Neural progenitor cell (in vitro differentiated cells): ENCODE measurements at regions not wholly inside any gene's neighbourhood (a gene's known extent, or its start where the extent isn't known, plus 50 kb on each side); places are given as distances from the start of the nearest gene placed in this dataset.
A peak's percentile ranks its signal among the peaks of the same experiment; 100 is the strongest.

Experiments
- DNase-seq: peaks from one replicate; pipeline ENCODE4 v3.0.0-alpha.2; 2016; ENCODE audit warnings: low spot score
- H2AFZ ChIP-seq: fragments of 200-600 bp; sonication (generic); replicated peaks from 2 replicates; pipeline ENCODE4 v1.6.1; 2016; ENCODE audit warnings: antibody characterized with exemption
- H3F3A ChIP-seq: fragments of 200-600 bp; sonication (generic); 2 replicates; pipeline ENCODE4 v1.6.1; 2016; ENCODE audit warnings: antibody characterized with exemption, low read depth
- H3K27ac ChIP-seq: fragments of 200-600 bp; sonication (generic); 2 replicates; pipeline ENCODE4 v1.5.1; 2016; ENCODE audit warnings: mild to moderate bottlenecking
- H3K27me3 ChIP-seq: fragments of 200-600 bp; sonication (generic); 2 replicates; pipeline ENCODE4 v1.6.1; 2016; ENCODE audit warnings: mild to moderate bottlenecking, moderate library complexity
- H3K36me3 ChIP-seq: fragments of 200-600 bp; sonication (generic); 2 replicates; pipeline ENCODE4 v1.5.1; 2016
- H3K4me1 ChIP-seq: fragments of 200-600 bp; sonication (generic); 2 replicates; pipeline ENCODE4 v1.6.1; 2016; ENCODE audit warnings: mixed run types
- H3K4me2 ChIP-seq: fragments of 200-600 bp; sonication (generic); 2 replicates; pipeline ENCODE4 v1.6.1; 2016
- H3K4me3 ChIP-seq: fragments of 200-600 bp; sonication (generic); 2 replicates; pipeline ENCODE4 v1.5.1; 2016
- H3K79me2 ChIP-seq: fragments of 200-600 bp; sonication (generic); 2 replicates; pipeline ENCODE4 v1.6.1; 2016; ENCODE audit warnings: low read depth
- H3K9ac ChIP-seq: fragments of 200-600 bp; sonication (generic); 2 replicates; pipeline ENCODE4 v1.6.1; 2016
- H3K9me3 ChIP-seq: fragments of 200-600 bp; sonication (generic); 2 replicates; pipeline ENCODE4 v1.5.1; 2016; ENCODE audit warnings: low read depth
- H4K20me1 ChIP-seq: fragments of 200-600 bp; sonication (generic); 2 replicates; pipeline ENCODE4 v1.6.1; 2016; ENCODE audit warnings: low read depth
- H3K27ac Mint-ChIP-seq: 3 replicates; pipeline ENCODE4 v1.8.0; 2021; ENCODE audit warnings: mixed read lengths
- H3K27me3 Mint-ChIP-seq: 2 replicates; pipeline ENCODE4 v1.8.0; 2022; ENCODE audit warnings: low read depth, mild to moderate bottlenecking, inconsistent platforms, moderate library complexity, mixed read lengths; ENCODE audit not compliant: insufficient read depth
- H3K36me3 Mint-ChIP-seq: 3 replicates; pipeline ENCODE4 v1.8.0; 2021; ENCODE audit warnings: mixed read lengths
- H3K4me1 Mint-ChIP-seq: 3 replicates; pipeline ENCODE4 v1.8.0; 2021; ENCODE audit warnings: mixed read lengths
- H3K4me3 Mint-ChIP-seq: 3 replicates; pipeline ENCODE4 v1.8.0; 2021; ENCODE audit warnings: mild to moderate bottlenecking, moderate library complexity, mixed read lengths
- H3K9me3 Mint-ChIP-seq: 3 replicates; pipeline ENCODE4 v1.8.0; 2020; ENCODE audit warnings: mixed read lengths
- CTCF ChIP-seq: fragments of 200-600 bp; sonication (generic); IDR thresholded peaks from 2 replicates; pipeline ENCODE4 v1.5.1; 2017; ENCODE audit warnings: antibody characterized with exemption, mild to moderate bottlenecking
- EZH2 ChIP-seq: fragments of 200-600 bp; sonication (generic); IDR thresholded peaks from 2 replicates; pipeline ENCODE4 v1.6.1; 2017; ENCODE audit warnings: antibody characterized with exemption, mild to moderate bottlenecking, moderate library complexity
- EZH2phosphoT487 ChIP-seq: fragments of 200-600 bp; sonication (generic); IDR thresholded peaks from 2 replicates; pipeline ENCODE4 v1.6.1; 2017; ENCODE audit warnings: antibody characterized with exemption

GRCh38 chr5:135204151-135204600 is 170.1 kb upstream of the PITX1 start:
- H3K9me3 Mint-ChIP-seq = peaks cover 15% of the 10 kb centered on the region
- Histone ChIP-seq H3K27me3 (peaks cover 21% of the 10 kb centered on the region), H2AFZ (no peak overlapping the region), H3K27ac (no peak overlapping the region), H3K9me3 (peaks cover 8% of the 10 kb centered on the region), H3K36me3 (no peaks in the 10 kb centered on the region), H3K9ac (no peak overlapping the region), H4K20me1 (no peaks in the 10 kb centered on the region), H3K79me2 (no peaks in the 10 kb centered on the region), H3K4me2 (no peak overlapping the region), H3F3A (no peaks in the 10 kb centered on the region), H3K4me1 (no peaks in the 10 kb centered on the region), H3K4me3 (no peak overlapping the region)
- no peaks in the 10 kb centered on the region for H3K36me3 Mint-ChIP-seq
- no peak overlapping the region for H3K27ac Mint-ChIP-seq
- peaks cover 2% of the 10 kb centered on the region for H3K27me3 Mint-ChIP-seq
- H3K4me3 Mint-ChIP-seq = no peak overlapping the region
- TF ChIP-seq EZH2 = no peak
- TF ChIP-seq EZH2phosphoT487 = no peak
- peak; percentile 55 for TF ChIP-seq CTCF
- peak; percentile 35 for DNase-seq
- H3K4me1 Mint-ChIP-seq = peaks cover 8% of the 10 kb centered on the region

- no peaks in the 10 kb centered on the region for H3K36me3 ChIP-seq
- H3K27ac ChIP-seq = no peak overlapping the region
- no peak overlapping the region for H3K4me3 ChIP-seq
- H3K4me1 ChIP-seq = no peaks in the 10 kb centered on the region
- peaks cover 2% of the 10 kb centered on the region for H3K27me3 Mint-ChIP-seq
- TF ChIP-seq CTCF = peak; percentile 54
- no peak for TF ChIP-seq EZH2
- TF ChIP-seq EZH2phosphoT487 = no peak
- no peak overlapping the region for H3K9ac ChIP-seq
- peaks cover 8% of the 10 kb centered on the region for H3K9me3 ChIP-seq
- no peak overlapping the region for H3K4me3 Mint-ChIP-seq
- no peak overlapping the region for H3K27ac Mint-ChIP-seq
- no peaks in the 10 kb centered on the region for H3F3A ChIP-seq
- H2AFZ ChIP-seq = no peak overlapping the region
- H3K27me3 ChIP-seq = peaks cover 27% of the 10 kb centered on the region
- DNase-seq = no peak
- H4K20me1 ChIP-seq = no peaks in the 10 kb centered on the region
- peaks cover 15% of the 10 kb centered on the region for H3K9me3 Mint-ChIP-seq
- no peaks in the 10 kb centered on the region for H3K36me3 Mint-ChIP-seq
- peaks cover 2% of the 10 kb centered on the region for H3K4me1 Mint-ChIP-seq
- no peaks in the 10 kb centered on the region for H3K79me2 ChIP-seq
- no peak overlapping the region for H3K4me2 ChIP-seq
Observed at GRCh38 chr5:135203593-135204036, 169.6 kb upstream of the PITX1 start.

GRCh38 chr5:135203019-135203418 is 169.0 kb upstream of the PITX1 start:
- TF ChIP-seq EZH2 (no peak), CTCF (no peak), EZH2phosphoT487 (no peak)
- H3K27me3 Mint-ChIP-seq = no peaks in the 10 kb centered on the region
- no peaks in the 10 kb centered on the region for H4K20me1 ChIP-seq
- peaks cover 15% of the 10 kb centered on the region for H3K9me3 Mint-ChIP-seq
- H3K36me3 Mint-ChIP-seq = no peaks in the 10 kb centered on the region
- H3K79me2 ChIP-seq = no peaks in the 10 kb centered on the region
- H3F3A ChIP-seq = no peaks in the 10 kb centered on the region
- peaks cover 32% of the 10 kb centered on the region for H3K27me3 ChIP-seq
- H3K4me1 ChIP-seq = no peaks in the 10 kb centered on the region
- H3K4me2 ChIP-seq = no peak overlapping the region
- peaks cover 8% of the 10 kb centered on the region for H3K9me3 ChIP-seq
- no peaks in the 10 kb centered on the region for H3K4me1 Mint-ChIP-seq
- H2AFZ ChIP-seq = no peak overlapping the region
- H3K27ac Mint-ChIP-seq = no peak overlapping the region
- DNase-seq = no peak
- H3K4me3 Mint-ChIP-seq = no peak overlapping the region
- H3K9ac ChIP-seq = no peak overlapping the region
- no peaks in the 10 kb centered on the region for H3K36me3 ChIP-seq
- H3K4me3 ChIP-seq = no peak overlapping the region
- no peak overlapping the region for H3K27ac ChIP-seq
